Loucy (cell line): ENCODE measurements at regions not wholly inside any gene's neighbourhood (a gene's known extent, or its start where the extent isn't known, plus 50 kb on each side); places are given as distances from the start of the nearest gene placed in this dataset.

ENCODE experiments used
- H2AFZ ChIP-seq: fragments of 200-600 bp; sonication (generic); 2 replicates; pipeline ENCODE4 v1.6.0; 2016; ENCODE audit warnings: antibody characterized with exemption, mild to moderate bottlenecking, low read length, moderate library complexity
- H3F3A ChIP-seq: fragments of 200-600 bp; 2 replicates; pipeline ENCODE4 v1.6.0; 2016; ENCODE audit warnings: antibody characterized with exemption, low read depth, mild to moderate bottlenecking
- H3K27me3 ChIP-seq: fragments of 200-600 bp; sonication (generic); 2 replicates; pipeline ENCODE4 v1.6.1; 2014; ENCODE audit warnings: low read length, mild to moderate bottlenecking; ENCODE audit not compliant: insufficient read depth, poor library complexity, severe bottlenecking
- H3K36me3 ChIP-seq: fragments of 200-600 bp; sonication (generic); 2 replicates; pipeline ENCODE4 v1.6.1; 2016; ENCODE audit warnings: low read length; ENCODE audit not compliant: insufficient read depth
- H3K4me1 ChIP-seq: fragments of 200-600 bp; sonication (generic); 2 replicates; pipeline ENCODE4 v1.5.1; 2014; ENCODE audit warnings: low read length, mild to moderate bottlenecking; ENCODE audit not compliant: insufficient read depth, poor library complexity, severe bottlenecking
- H3K4me2 ChIP-seq: fragments of 200-600 bp; sonication (generic); 2 replicates; pipeline ENCODE4 v1.6.0; 2014; ENCODE audit warnings: antibody characterized with exemption, low read length, low read depth, mild to moderate bottlenecking; ENCODE audit not compliant: poor library complexity, severe bottlenecking
- H3K4me3 ChIP-seq: fragments of 200-600 bp; sonication (generic); 2 replicates; pipeline ENCODE4 v1.5.1; 2014; ENCODE audit warnings: low read length, mild to moderate bottlenecking, mixed read lengths; ENCODE audit not compliant: poor library complexity, severe bottlenecking
- H3K79me2 ChIP-seq: fragments of 200-600 bp; sonication (generic); 2 replicates; pipeline ENCODE4 v1.6.1; 2014; ENCODE audit warnings: low read length; ENCODE audit not compliant: insufficient read depth
- H3K9ac ChIP-seq: fragments of 200-600 bp; sonication (generic); 2 replicates; pipeline ENCODE4 v1.6.0; 2014; ENCODE audit warnings: mild to moderate bottlenecking, low read depth, low read length, moderate library complexity; ENCODE audit not compliant: poor library complexity, severe bottlenecking
- H3K9me2 ChIP-seq: fragments of 200-600 bp; sonication (generic); replicated peaks from 2 replicates; pipeline ENCODE4 v1.6.1; 2016; ENCODE audit warnings: low read depth, low read length, mixed read lengths
- H3K9me3 ChIP-seq: fragments of 200-600 bp; sonication (generic); 2 replicates; pipeline ENCODE4 v1.6.1; 2014; ENCODE audit warnings: mild to moderate bottlenecking, antibody characterized with exemption, low read length, low read depth; ENCODE audit not compliant: insufficient read depth
- H4K20me1 ChIP-seq: fragments of 200-600 bp; sonication (generic); 2 replicates; pipeline ENCODE4 v1.6.0; 2014; ENCODE audit warnings: antibody characterized with exemption, low read length, mild to moderate bottlenecking; ENCODE audit not compliant: insufficient read depth, poor library complexity, severe bottlenecking
- EZH2phosphoT487 ChIP-seq: fragments of 200-600 bp; IDR thresholded peaks from 2 replicates; pipeline ENCODE4 v1.6.1; 2018; ENCODE audit warnings: antibody characterized with exemption, mild to moderate bottlenecking, moderate library complexity, borderline replicate concordance
- TF ChIP-seq, protein P1 (sequence below): fragments of 200-600 bp; sonication (generic); conservative IDR thresholded peaks from 2 replicates; pipeline ENCODE4 v1.5.1; 2014; ENCODE audit warnings: mild to moderate bottlenecking, antibody characterized with exemption, low read length

DNA sequence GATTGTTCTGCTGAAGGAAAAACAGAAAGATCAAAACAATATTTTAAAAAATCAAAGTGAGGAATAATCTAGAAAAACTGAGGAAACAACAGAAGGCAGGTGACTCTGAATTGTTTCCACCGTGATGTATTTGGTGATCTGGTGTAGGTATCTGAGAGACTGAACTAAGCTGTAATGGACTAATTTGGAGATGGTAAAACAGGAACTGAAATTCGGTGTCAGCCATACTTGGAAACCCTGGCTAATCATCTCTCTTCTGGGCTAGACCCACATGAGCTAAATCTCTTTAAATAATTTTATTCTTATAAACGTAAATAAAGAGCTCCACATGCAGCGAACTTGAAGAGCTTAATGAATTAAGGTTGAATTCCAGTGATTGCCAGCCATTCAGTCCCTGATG, 1226.1 kb downstream of the NCAM2 start:
- no peaks in the 10 kb centered on the region for H3K4me1 ChIP-seq
- no peak overlapping the region for H3K9ac ChIP-seq
- H2AFZ ChIP-seq = no peak overlapping the region
- no peak overlapping the region for H3K4me2 ChIP-seq
- H3F3A ChIP-seq = no peaks in the 10 kb centered on the region
- H3K9me2 ChIP-seq = no peaks in the 10 kb centered on the region
- H3K36me3 ChIP-seq = no peaks in the 10 kb centered on the region
- no peaks in the 10 kb centered on the region for H3K27me3 ChIP-seq
- TF ChIP-seq, protein P1, sequence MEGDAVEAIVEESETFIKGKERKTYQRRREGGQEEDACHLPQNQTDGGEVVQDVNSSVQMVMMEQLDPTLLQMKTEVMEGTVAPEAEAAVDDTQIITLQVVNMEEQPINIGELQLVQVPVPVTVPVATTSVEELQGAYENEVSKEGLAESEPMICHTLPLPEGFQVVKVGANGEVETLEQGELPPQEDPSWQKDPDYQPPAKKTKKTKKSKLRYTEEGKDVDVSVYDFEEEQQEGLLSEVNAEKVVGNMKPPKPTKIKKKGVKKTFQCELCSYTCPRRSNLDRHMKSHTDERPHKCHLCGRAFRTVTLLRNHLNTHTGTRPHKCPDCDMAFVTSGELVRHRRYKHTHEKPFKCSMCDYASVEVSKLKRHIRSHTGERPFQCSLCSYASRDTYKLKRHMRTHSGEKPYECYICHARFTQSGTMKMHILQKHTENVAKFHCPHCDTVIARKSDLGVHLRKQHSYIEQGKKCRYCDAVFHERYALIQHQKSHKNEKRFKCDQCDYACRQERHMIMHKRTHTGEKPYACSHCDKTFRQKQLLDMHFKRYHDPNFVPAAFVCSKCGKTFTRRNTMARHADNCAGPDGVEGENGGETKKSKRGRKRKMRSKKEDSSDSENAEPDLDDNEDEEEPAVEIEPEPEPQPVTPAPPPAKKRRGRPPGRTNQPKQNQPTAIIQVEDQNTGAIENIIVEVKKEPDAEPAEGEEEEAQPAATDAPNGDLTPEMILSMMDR = no peak
- no peak for TF ChIP-seq EZH2phosphoT487
- H4K20me1 ChIP-seq = no peaks in the 10 kb centered on the region
- H3K9me3 ChIP-seq = no peaks in the 10 kb centered on the region
- no peaks in the 10 kb centered on the region for H3K79me2 ChIP-seq
- H3K4me3 ChIP-seq = no peak overlapping the region

DNA sequence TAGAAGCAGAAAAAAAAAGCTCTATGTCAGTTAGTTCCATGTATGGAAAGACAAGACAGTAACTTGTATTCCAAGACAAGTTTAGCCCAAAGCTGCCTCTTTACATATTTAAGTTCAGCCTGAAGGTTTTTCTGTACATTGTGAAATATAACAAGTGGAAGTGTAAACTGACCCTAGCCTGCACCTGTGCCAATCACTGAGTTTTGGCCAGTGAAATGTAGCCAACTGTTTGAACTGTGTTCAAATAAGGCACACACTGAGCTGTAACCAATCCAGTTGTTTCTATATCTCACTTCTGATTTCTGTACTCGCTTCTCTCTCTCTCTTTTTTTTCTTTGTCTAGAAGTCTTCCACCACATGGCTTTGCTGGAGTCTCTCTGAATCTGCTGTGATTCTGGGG, 1227.1 kb downstream of the NCAM2 start:
- H2AFZ ChIP-seq = no peak overlapping the region
- no peaks in the 10 kb centered on the region for H3F3A ChIP-seq
- H3K9me2 ChIP-seq = no peaks in the 10 kb centered on the region
- no peaks in the 10 kb centered on the region for H3K4me1 ChIP-seq
- no peak overlapping the region for H3K4me2 ChIP-seq
- H3K27me3 ChIP-seq = no peaks in the 10 kb centered on the region
- TF ChIP-seq EZH2phosphoT487 = no peak
- TF ChIP-seq, protein P1 = no peak
- H4K20me1 ChIP-seq = no peaks in the 10 kb centered on the region
- H3K36me3 ChIP-seq = no peaks in the 10 kb centered on the region
- no peaks in the 10 kb centered on the region for H3K79me2 ChIP-seq
- H3K9ac ChIP-seq = no peak overlapping the region
- no peaks in the 10 kb centered on the region for H3K9me3 ChIP-seq
- H3K4me3 ChIP-seq = no peak overlapping the region

DNA sequence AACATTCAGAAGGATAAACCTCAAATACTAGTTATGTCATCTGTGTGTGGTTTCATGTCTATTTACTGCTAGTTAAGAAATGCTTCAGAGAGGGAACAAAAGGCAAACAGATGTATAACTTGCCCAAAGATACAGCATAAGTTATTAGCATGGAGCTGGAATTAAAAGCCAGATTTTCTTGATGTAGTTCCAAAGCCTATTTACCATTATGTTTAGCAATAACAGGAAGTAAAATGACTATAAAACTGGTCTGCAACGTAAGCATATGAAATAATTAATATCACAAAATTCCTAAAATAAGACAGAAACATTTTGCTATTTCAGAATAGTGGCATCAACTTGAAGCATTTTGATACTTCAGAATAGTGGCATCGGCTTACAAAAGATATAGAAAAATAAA, 1232.8 kb downstream of the NCAM2 start:
- no peak for TF ChIP-seq EZH2phosphoT487
- TF ChIP-seq, protein P1 = no peak
- Histone ChIP-seq H3K4me1 (no peaks in the 10 kb centered on the region), H3K9me2 (no peaks in the 10 kb centered on the region), H3K4me2 (no peak overlapping the region), H3K79me2 (no peaks in the 10 kb centered on the region), H3K36me3 (no peaks in the 10 kb centered on the region), H4K20me1 (no peaks in the 10 kb centered on the region), H3F3A (no peaks in the 10 kb centered on the region), H3K9ac (no peak overlapping the region), H2AFZ (no peak overlapping the region), H3K9me3 (no peaks in the 10 kb centered on the region), H3K4me3 (no peak overlapping the region), H3K27me3 (no peaks in the 10 kb centered on the region)
